ENCODE measurements at regions not wholly inside any gene's neighbourhood (a gene's known extent, or its start where the extent isn't known, plus 50 kb on each side); places are given as distances from the start of the nearest gene placed in this dataset.

- 92% methylated on average over 34 of the region's 34 CpGs for WGBS, 3 donors
- no peaks in the 10 kb centered on the region for H3K4me1 ChIP-seq (ENCODE audit: insufficient read depth)
Measured at GRCh38 chr6:1080453-1081337, 231.2 kb upstream of the FOXQ1 start.

GRCh38 chr6:1079525-1079924, 232.4 kb upstream of the FOXQ1 start:
- WGBS, 3 donors = 72 to 86% (median 76%) methylated on average over 6 of the region's 6 CpGs
- Histone ChIP-seq H3K4me1 (ENCODE audit: insufficient read depth) (no peaks in the 10 kb centered on the region), H3K36me3 (no peaks in the 10 kb centered on the region), H3K27ac (no peak overlapping the region), H3K4me3 (no peak overlapping the region), H3K27me3 (no peaks in the 10 kb centered on the region), H3K9me3 (no peaks in the 10 kb centered on the region)
- no peak for DNase-seq
- intact Hi-C loops (cut with DNase I) = no loop called here
- TF ChIP-seq POLR2A (IDR thresholded peaks at IDR 0.05) = no peak
- no peak for TF ChIP-seq CTCF (IDR thresholded peaks at IDR 0.05)
- TF ChIP-seq EP300 (IDR thresholded peaks at IDR 0.05) = no peak

More at GRCh38 chr6:1080453-1081337, 231.2 kb upstream of the FOXQ1 start:
- Histone ChIP-seq H3K9me3 (no peaks in the 10 kb centered on the region), H3K27me3 (no peaks in the 10 kb centered on the region), H3K4me3 (no peak overlapping the region), H3K36me3 (no peaks in the 10 kb centered on the region), H3K27ac (no peak overlapping the region)
- TF ChIP-seq CTCF (IDR thresholded peaks at IDR 0.05) = no peak
- no peak for TF ChIP-seq POLR2A (IDR thresholded peaks at IDR 0.05)
- no peak for TF ChIP-seq EP300 (IDR thresholded peaks at IDR 0.05)
- DNase-seq = no peak
- intact Hi-C loops (cut with DNase I) = no loop called here

GRCh38 chr6:1077478-1078416, 234.2 kb upstream of the FOXQ1 start:
- no peaks in the 10 kb centered on the region for H3K36me3 ChIP-seq
- H3K9me3 ChIP-seq = no peaks in the 10 kb centered on the region
- H3K4me3 ChIP-seq = no peak overlapping the region
- no peaks in the 10 kb centered on the region for H3K4me1 ChIP-seq (ENCODE audit: insufficient read depth)
- no peaks in the 10 kb centered on the region for H3K27me3 ChIP-seq
- DNase-seq = no peak
- no peak for TF ChIP-seq CTCF (IDR thresholded peaks at IDR 0.05)
- TF ChIP-seq POLR2A (IDR thresholded peaks at IDR 0.05) = no peak
- no peak for TF ChIP-seq EP300 (IDR thresholded peaks at IDR 0.05)
- intact Hi-C loops (cut with DNase I) = no loop called here
- H3K27ac ChIP-seq = no peak overlapping the region
- 83 to 89% (median 86%) methylated on average over 22 of the region's 22 CpGs for WGBS, 3 donors

GRCh38 chr6:1076531-1077459, 235.1 kb upstream of the FOXQ1 start:
- no peak for DNase-seq
- no peaks in the 10 kb centered on the region for H3K36me3 ChIP-seq
- no peaks in the 10 kb centered on the region for H3K9me3 ChIP-seq
- 67 to 80% (median 71%) methylated on average over 17 of the region's 17 CpGs for WGBS, 3 donors
- no peaks in the 10 kb centered on the region for H3K27me3 ChIP-seq
- intact Hi-C loops (cut with DNase I) = no loop called here
- no peak overlapping the region for H3K4me3 ChIP-seq
- no peak for TF ChIP-seq EP300 (IDR thresholded peaks at IDR 0.05)
- TF ChIP-seq POLR2A (IDR thresholded peaks at IDR 0.05) = no peak
- TF ChIP-seq CTCF (IDR thresholded peaks at IDR 0.05) = no peak
- H3K27ac ChIP-seq = no peak overlapping the region
- H3K4me1 ChIP-seq (ENCODE audit: insufficient read depth) = no peaks in the 10 kb centered on the region

Data from ovary (tissue), 7 donors.